Mammary epithelial cell (primary cell): ENCODE measurements at regions not wholly inside any gene's neighbourhood (a gene's known extent, or its start where the extent isn't known, plus 50 kb on each side); places are given as distances from the start of the nearest gene placed in this dataset.

Experiments
- CTCF ChIP-seq, 2 donors: IDR thresholded peaks in 1 of 2; conservative IDR thresholded peaks in 1 of 2; 2 replicates each; pipeline ENCODE4 v1.5.1; 2011 to 2012; ENCODE audit warnings: inconsistent platforms in 2 of 2, low read length in 2 of 2, mild to moderate bottlenecking in 2 of 2, control low read depth in 1 of 2, low read depth in 1 of 2; ENCODE audit not compliant: insufficient read depth in 1 of 2; ENCODE audit errors: extremely low read depth in 1 of 2
- EZH2 ChIP-seq: IDR thresholded peaks from 2 replicates; pipeline ENCODE4 v1.6.1; 2012; ENCODE audit warnings: low read length, inconsistent platforms, borderline replicate concordance

GRCh38 chr17:36689089-36689667 lies 87.8 kb downstream of the MRM1 start:
- TF ChIP-seq CTCF (conservative IDR thresholded peaks at IDR 0.05 in 1 of 2, IDR thresholded peaks at IDR 0.05 in 1 of 2; ENCODE audit: extremely low read depth in 1 of 2, insufficient read depth in 1 of 2, low read depth in 1 of 2, low read length in 2 of 2) (no peak), EZH2 (no peak)
